GM12875 (cell line): ENCODE measurements at regions not wholly inside any gene's neighbourhood (a gene's known extent, or its start where the extent isn't known, plus 50 kb on each side); places are given as distances from the start of the nearest gene placed in this dataset.

ENCODE experiments used
- H3K4me3 ChIP-seq: one replicate; pipeline ENCODE4 v1.5.1; 2011; ENCODE audit warnings: low read depth, low read length, control low read depth
- CTCF ChIP-seq: IDR thresholded peaks from 2 replicates; pipeline ENCODE4 v1.5.1; 2011; ENCODE audit warnings: low read depth, mild to moderate bottlenecking, control low read depth, inconsistent platforms, low read length, moderate library complexity, borderline replicate concordance; ENCODE audit not compliant: insufficient read depth

GRCh38 chr2:234827096-234827860 is 124.5 kb upstream of the SH3BP4 start:
- no peak for TF ChIP-seq CTCF

DNA sequence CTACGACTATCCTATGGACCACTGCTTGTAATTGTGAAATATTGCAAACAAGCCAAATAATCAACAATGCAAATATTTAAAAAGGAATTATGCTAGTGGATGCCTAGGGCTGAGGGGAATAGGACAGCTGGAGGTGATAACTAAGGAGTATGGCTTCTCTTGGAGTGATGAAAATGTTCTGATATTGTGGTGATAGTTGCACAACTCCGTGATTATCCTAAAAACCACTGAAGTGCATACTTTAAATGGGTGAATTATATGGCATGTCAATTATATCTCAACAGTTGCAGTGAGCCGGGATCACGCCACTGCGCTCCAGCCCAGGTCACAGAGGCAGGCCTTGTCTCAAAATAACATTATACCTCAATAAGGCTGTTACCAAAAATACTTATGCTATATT is 125.1 kb upstream of the SH3BP4 start:
- no peak overlapping the region for H3K4me3 ChIP-seq
- no peak for TF ChIP-seq CTCF

More at GRCh38 chr2:234827096-234827860, 124.5 kb upstream of the SH3BP4 start:
- H3K4me3 ChIP-seq, result no peak overlapping the region

DNA sequence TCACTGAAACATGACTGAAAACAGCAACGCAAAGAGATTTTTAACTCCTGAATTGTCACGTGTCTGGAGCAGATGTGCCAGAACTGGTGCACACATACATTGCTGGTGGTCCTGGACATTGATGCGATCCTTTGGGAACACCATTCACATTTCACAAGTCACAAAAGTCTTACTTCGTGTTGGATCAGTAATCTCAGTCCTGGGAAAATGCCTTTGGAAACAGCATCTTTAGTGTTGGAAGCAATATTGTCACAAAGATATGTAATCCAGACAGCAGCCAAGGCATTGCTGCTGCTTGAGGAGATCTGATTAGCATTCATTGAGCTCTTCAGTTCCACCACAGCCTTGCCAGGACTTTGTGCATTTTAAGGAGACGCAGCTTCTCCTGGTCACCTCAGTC is 126.2 kb upstream of the SH3BP4 start:
- H3K4me3 ChIP-seq, result no peak overlapping the region
- TF ChIP-seq CTCF, result no peak

DNA sequence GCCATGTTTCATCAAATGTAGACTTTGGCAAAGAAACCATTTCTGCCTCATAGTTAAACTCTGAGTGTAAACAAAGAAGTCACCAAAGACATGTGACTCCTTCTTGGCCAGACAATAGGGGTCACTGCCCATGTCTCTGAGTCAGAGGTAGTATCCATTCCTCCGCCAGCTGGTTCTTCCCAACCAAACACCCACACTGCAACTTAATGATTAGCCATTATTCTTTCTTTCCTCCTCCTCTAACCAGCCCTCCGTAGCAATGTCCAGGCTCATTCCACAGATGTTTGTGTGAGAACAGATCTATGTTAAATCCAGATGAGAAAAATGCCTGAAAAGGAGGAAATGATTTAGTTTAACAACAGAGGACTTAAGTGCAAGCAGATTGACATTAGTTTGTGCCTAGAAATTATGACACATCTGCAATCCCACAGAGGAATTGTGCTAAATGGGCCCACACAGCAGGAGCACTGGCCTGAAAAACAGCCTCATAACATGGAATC is 127.9 kb upstream of the SH3BP4 start:
- no peak for TF ChIP-seq CTCF
- no peak overlapping the region for H3K4me3 ChIP-seq

DNA sequence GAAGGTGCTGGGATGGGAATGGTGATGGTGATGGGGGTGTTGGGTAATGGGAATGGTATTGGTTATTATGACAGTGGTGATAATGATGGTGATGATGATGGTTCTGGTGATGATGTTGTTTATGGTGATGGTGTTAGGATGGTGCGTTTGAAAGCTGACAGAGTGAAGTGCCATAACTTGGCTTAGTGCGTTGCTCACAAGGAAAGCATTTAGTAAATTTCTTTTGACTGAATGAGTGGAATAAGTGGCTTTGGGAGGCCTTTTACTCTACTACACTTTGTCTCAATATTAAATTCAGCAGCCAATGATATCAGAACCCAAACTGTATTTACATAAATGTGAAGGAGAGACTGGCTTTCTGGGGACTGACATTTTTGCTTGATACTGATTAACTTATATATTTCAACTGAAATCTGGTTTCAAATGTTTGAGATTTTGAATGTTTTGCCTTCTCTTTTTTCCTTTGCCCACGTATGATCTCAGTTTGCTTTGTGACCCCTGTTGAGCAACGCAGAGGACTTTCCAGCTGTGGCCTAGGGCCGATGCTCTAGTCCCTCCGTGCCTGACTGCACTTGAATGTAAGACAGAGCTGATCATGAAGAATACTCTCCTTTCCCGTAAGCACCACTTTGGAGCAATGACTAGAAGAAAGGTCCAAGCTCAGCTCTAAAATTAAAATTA is 128.5 kb upstream of the SH3BP4 start:
- TF ChIP-seq CTCF, result no peak
- no peak overlapping the region for H3K4me3 ChIP-seq

- H3K4me3 ChIP-seq, result no peak overlapping the region
- no peak for TF ChIP-seq CTCF
Measured at GRCh38 chr2:234821946-234822475, 129.8 kb upstream of the SH3BP4 start.
